HFFc6 (cell line): ENCODE measurements at regions not wholly inside any gene's neighbourhood (a gene's known extent, or its start where the extent isn't known, plus 50 kb on each side); places are given as distances from the start of the nearest gene placed in this dataset.

Source experiments
- DNase-seq: peaks from one replicate; pipeline ENCODE4 v3.0.0-alpha.2; 2018
- H3K27ac Mint-ChIP-seq: 2 replicates; pipeline ENCODE4 v1.8.0; 2020; ENCODE audit warnings: mild to moderate bottlenecking, mixed read lengths
- H3K27me3 Mint-ChIP-seq: 2 replicates; pipeline ENCODE4 v1.8.0; 2021; ENCODE audit warnings: mild to moderate bottlenecking, moderate library complexity, mixed read lengths; ENCODE audit not compliant: insufficient read depth
- H3K36me3 Mint-ChIP-seq: 2 replicates; pipeline ENCODE4 v1.8.0; 2021; ENCODE audit warnings: low read depth, mixed read lengths
- H3K4me1 Mint-ChIP-seq: 2 replicates; pipeline ENCODE4 v1.8.0; 2020; ENCODE audit warnings: low read depth, mixed read lengths
- H3K4me3 Mint-ChIP-seq: 2 replicates; pipeline ENCODE4 v1.8.0; 2020; ENCODE audit warnings: mild to moderate bottlenecking, moderate library complexity, mixed read lengths
- H3K9me3 Mint-ChIP-seq: 2 replicates; pipeline ENCODE4 v1.8.0; 2020; ENCODE audit warnings: mild to moderate bottlenecking, mixed read lengths
- TF ChIP-seq, protein P1 (sequence below): fragments of 200-600 bp; sonication (generic); IDR thresholded peaks from 2 replicates; pipeline ENCODE4 v1.5.0; 2021; ENCODE audit warnings: antibody characterized with exemption, mild to moderate bottlenecking

- no peak overlapping the region for H3K4me3 Mint-ChIP-seq
These were observed 1455.3 kb upstream of the FLRT2 start for GRCh38 chr14:84074626-84075025.

DNA sequence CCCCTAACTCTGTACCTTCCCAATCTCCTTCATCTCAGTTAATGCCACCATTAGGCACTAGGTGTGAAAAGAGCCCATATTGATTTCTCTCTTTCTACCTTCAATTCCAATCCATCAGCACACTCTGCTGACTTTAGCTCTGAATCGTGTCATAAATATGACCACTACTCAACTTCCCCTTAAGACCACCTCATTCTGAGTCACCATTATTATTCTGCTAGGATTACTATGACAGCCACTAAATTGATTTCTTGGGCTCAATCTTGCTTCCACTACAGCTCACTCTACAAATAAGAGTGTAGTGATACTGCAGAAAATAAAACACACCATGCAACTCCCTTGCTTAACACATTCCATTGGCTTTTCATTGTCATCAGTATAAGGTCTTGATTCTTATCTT, 1449.0 kb upstream of the FLRT2 start:
- no peaks in the 10 kb centered on the region for H3K4me1 Mint-ChIP-seq
- no peaks in the 10 kb centered on the region for H3K27me3 Mint-ChIP-seq
- H3K27ac Mint-ChIP-seq = no peak overlapping the region
- TF ChIP-seq, protein P1, sequence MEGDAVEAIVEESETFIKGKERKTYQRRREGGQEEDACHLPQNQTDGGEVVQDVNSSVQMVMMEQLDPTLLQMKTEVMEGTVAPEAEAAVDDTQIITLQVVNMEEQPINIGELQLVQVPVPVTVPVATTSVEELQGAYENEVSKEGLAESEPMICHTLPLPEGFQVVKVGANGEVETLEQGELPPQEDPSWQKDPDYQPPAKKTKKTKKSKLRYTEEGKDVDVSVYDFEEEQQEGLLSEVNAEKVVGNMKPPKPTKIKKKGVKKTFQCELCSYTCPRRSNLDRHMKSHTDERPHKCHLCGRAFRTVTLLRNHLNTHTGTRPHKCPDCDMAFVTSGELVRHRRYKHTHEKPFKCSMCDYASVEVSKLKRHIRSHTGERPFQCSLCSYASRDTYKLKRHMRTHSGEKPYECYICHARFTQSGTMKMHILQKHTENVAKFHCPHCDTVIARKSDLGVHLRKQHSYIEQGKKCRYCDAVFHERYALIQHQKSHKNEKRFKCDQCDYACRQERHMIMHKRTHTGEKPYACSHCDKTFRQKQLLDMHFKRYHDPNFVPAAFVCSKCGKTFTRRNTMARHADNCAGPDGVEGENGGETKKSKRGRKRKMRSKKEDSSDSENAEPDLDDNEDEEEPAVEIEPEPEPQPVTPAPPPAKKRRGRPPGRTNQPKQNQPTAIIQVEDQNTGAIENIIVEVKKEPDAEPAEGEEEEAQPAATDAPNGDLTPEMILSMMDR = no peak
- H3K36me3 Mint-ChIP-seq = no peaks in the 10 kb centered on the region
- DNase-seq = no peak
- H3K9me3 Mint-ChIP-seq = peaks cover 34% of the 10 kb centered on the region
- no peak overlapping the region for H3K4me3 Mint-ChIP-seq

More at GRCh38 chr14:84074626-84075025, 1455.3 kb upstream of the FLRT2 start:
- Mint-ChIP-seq H3K9me3 (peaks cover 24% of the 10 kb centered on the region), H3K4me1 (no peaks in the 10 kb centered on the region), H3K27me3 (no peaks in the 10 kb centered on the region), H3K27ac (no peak overlapping the region), H3K36me3 (no peaks in the 10 kb centered on the region)
- TF ChIP-seq, protein P1 = no peak
- no peak for DNase-seq

DNA sequence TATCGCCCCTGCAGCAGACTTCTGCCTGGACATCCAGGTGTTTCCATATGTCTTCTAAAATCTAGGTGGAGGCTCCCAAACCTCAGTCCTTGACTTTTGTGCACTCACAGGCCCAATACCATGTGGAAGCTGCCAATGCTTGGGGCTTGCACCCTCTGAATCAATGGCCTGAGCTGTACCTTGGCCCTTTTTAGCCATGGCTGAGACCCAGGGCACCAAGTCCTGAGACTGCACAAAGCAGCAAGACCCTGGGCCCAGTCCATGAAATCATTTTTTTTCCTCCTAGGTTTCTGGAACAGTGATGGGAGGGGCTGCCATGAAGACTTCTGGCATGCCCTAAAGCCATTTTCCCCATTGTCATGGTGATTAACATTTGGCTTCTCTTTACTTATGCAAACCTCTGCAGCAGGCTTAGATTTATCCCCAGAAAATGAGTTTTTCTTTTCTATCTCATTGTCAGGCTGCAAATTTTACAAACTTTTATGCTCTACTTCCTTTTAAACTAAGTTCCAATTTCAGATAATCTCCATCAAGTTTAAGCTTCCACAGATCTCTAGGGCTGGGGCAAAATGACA, 1445.8 kb upstream of the FLRT2 start:
- TF ChIP-seq, protein P1 = no peak
- no peak overlapping the region for H3K4me3 Mint-ChIP-seq
- peaks cover 24% of the 10 kb centered on the region for H3K9me3 Mint-ChIP-seq

GRCh38 chr14:84085493-84085892, 1444.5 kb upstream of the FLRT2 start:
- no peak for DNase-seq
- H3K27ac Mint-ChIP-seq = no peak overlapping the region
- H3K36me3 Mint-ChIP-seq = no peaks in the 10 kb centered on the region
- TF ChIP-seq, protein P1 = no peak
- H3K27me3 Mint-ChIP-seq = no peaks in the 10 kb centered on the region
- peaks cover 17% of the 10 kb centered on the region for H3K9me3 Mint-ChIP-seq
- no peak overlapping the region for H3K4me3 Mint-ChIP-seq
- H3K4me1 Mint-ChIP-seq = no peaks in the 10 kb centered on the region

More for the DNA sequence above, 1445.8 kb upstream of the FLRT2 start:
- Mint-ChIP-seq H3K4me1 (no peaks in the 10 kb centered on the region), H3K27ac (no peak overlapping the region), H3K36me3 (no peaks in the 10 kb centered on the region), H3K27me3 (no peaks in the 10 kb centered on the region)
- no peak for DNase-seq

DNA sequence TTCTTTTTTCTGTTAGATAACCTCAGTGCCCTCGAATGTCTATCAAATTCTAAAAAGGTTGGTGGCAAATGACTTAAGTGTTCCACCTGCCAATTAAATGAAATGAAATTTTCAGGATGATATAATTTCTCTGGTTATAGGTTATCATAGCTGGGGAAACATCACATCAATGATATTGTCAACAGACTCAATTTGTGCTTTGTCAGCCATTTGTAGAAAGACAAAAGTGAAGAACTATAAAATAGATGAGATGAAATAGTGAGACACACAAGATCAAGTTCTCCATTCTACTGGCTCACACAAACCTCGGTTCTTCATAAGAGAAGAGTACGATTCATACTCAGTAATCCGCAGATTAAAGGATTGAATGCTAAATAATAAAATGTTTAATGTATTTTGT, 1443.2 kb upstream of the FLRT2 start:
- no peak overlapping the region for H3K27ac Mint-ChIP-seq
- H3K27me3 Mint-ChIP-seq = no peaks in the 10 kb centered on the region
- TF ChIP-seq, protein P1 = no peak
- H3K4me1 Mint-ChIP-seq = no peaks in the 10 kb centered on the region
- H3K4me3 Mint-ChIP-seq = no peak overlapping the region
- H3K9me3 Mint-ChIP-seq = peaks cover 18% of the 10 kb centered on the region
- DNase-seq = no peak
- no peaks in the 10 kb centered on the region for H3K36me3 Mint-ChIP-seq
